ENCODE measurements at regions not wholly inside any gene's neighbourhood (a gene's known extent, or its start where the extent isn't known, plus 50 kb on each side); places are given as distances from the start of the nearest gene placed in this dataset.

GRCh38 chr15:98203872-98204660 lies 243.6 kb downstream of the ARRDC4 start:
- DNase-seq: no peak

- no peak for DNase-seq
These were observed 247.4 kb downstream of the ARRDC4 start for GRCh38 chr15:98207928-98208327.

- DNase-seq: no peak
These were observed 253.0 kb downstream of the ARRDC4 start for GRCh38 chr15:98213346-98213979.

- DNase-seq: no peak
These were observed 255.7 kb downstream of the ARRDC4 start for GRCh38 chr15:98216166-98216565.

DNA sequence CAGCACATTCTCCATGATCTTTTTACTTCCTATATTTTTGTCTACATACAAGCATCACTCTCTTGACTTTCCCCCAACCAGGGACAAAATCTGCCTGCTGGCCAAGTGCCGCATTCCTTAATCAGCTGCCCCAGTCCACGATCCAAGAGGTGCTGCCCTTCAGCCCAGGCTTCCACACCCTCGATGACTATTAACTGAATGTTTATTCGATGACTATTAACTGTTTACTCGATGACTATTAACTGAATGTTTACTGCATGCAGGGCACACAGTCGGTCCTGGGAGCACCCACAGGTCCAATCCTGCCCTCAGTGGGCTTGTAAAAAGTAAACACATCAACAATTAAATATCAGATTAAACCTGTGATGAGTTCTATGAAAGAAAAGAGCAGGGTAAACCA lies 256.9 kb downstream of the ARRDC4 start:
- no peak for DNase-seq

GRCh38 chr15:98221144-98221543 lies 260.6 kb downstream of the ARRDC4 start:
- no peak for DNase-seq

GRCh38 chr15:98221577-98221976 lies 261.1 kb downstream of the ARRDC4 start:
- DNase-seq: no peak

GRCh38 chr15:98226149-98226548 lies 265.6 kb downstream of the ARRDC4 start:
- DNase-seq: no peak

DNA sequence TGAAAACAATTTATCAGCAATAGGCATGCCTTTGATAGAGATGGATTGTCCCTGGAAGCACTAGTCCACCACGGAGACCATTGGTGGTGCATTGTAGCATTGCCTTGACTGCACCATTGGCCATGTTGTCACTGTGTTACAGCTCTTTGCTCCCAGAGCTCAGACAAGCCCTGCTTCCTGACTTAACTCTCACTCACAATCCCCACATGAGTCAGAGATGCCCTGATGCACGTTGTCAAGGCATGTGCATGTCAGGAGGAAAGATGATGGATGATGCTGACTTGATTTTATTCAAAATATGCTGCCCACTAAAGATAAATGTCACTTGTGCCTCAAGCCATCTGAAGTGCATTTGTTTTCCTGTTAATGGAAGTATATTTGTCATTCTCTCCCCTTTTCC lies 266.1 kb downstream of the ARRDC4 start:
- no peak for DNase-seq

DNA sequence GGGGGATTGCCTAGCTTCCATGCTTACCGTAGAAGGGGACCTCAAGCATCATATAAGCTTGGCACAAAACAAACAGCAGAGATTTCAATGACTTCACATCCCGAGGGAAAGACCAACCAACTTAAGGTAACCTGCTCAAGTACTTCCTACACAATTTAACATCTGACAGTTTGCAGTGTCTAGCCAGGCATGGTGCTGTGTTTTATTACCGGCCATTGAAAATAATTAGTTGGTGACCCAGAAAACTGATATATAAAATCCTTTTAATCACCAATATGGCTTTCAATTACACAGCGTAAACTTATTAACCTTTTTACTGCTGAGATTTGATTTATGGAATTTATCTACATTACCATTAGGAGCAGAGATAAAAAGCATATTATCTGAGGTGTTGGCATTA lies 268.3 kb downstream of the ARRDC4 start:
- no peak for DNase-seq

- no peak for DNase-seq
These were observed 270.5 kb downstream of the ARRDC4 start for GRCh38 chr15:98230975-98231374.

- no peak for DNase-seq
These were observed 271.4 kb downstream of the ARRDC4 start for GRCh38 chr15:98231696-98232440.

DNA sequence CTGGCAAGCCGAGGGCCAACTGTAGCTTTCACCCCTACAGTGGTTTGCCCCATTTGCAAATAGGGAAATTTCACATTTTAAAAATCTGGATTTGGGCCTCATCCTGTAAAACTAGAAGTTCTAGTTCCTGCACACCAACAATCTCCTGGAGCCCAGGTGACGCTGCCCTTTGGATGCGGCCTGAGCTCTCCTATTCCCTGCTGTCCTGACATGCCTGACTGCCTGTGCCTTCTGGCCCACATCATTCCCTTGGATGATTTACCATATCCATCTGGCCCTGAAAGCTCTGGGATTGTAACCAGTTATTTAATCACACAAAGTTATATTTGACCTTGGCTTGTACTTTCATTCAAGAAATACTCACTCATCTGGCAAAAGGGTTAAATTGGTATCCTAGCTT lies 272.3 kb downstream of the ARRDC4 start:
- DNase-seq: no peak

GRCh38 chr15:98233873-98234272 lies 273.4 kb downstream of the ARRDC4 start:
- no peak for DNase-seq

DNA sequence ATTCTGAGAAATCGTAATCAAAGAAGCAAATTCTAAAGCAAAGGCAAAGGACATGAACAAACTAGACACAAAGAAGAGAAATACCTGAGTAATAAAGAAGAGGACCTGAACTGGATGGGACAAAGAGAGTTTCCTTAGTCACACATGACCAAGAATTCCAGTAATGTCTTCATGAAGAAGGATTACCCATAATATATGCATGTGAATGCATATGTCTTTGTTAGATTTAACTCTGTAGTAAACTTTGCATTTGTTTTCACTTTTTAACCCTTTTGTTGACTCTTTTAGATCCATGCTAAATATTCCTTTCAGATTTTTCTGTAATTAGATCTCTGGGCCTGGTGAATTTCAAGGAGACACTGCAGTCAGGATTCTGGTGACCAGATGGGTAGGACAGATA lies 279.8 kb downstream of the ARRDC4 start:
- no peak for DNase-seq

GRCh38 chr15:98241032-98241554 lies 280.6 kb downstream of the ARRDC4 start:
- no peak for DNase-seq

- DNase-seq: no peak
These were observed 296.8 kb downstream of the ARRDC4 start for GRCh38 chr15:98257290-98257689.

GRCh38 chr15:98263787-98264186 lies 303.3 kb downstream of the ARRDC4 start:
- no peak for DNase-seq

DNA sequence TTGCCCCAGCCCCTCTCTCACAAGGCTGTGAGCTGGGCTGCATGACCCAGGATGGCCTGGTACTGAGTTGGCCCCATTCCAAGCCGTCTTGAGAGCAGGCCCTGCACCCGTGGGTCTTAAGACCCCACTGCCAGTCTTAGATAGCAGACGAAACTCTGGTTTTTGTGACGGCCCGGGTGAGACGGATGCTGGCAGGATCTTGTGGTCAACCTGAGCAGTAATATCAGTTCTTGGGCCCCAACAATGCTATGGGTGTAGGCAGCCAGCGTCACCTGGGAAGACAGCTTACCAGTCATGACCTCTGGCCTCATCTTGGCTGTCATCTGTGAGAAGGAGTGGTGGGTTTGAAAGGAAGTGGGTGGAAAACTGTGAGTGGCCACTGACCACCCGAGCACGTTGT lies 305.8 kb downstream of the ARRDC4 start:
- DNase-seq: no peak

GRCh38 chr15:98268163-98268562 lies 307.7 kb downstream of the ARRDC4 start:
- no peak for DNase-seq

GRCh38 chr15:98272625-98273024 lies 312.1 kb downstream of the ARRDC4 start:
- DNase-seq: no peak

GRCh38 chr15:98276018-98276417 lies 315.5 kb downstream of the ARRDC4 start:
- DNase-seq: no peak

DNA sequence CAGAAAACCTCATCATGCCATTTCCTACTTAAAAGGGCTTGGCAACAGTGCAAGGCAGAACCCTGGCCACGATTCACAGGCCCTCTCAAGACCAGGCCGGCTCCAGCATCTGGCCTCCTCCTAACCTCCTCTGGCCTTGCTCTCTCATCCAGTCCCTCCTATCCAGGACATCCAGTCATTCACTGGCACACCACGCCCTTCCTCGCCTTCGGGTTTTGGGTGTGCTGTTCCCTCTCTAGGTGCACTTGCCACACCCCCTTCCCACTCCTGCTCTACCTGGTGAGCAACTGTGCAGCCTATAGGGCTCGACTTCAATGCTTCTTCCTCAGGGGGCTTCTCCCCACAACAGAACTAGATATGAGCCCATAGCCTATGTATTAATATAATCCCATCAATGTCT lies 317.1 kb downstream of the ARRDC4 start:
- DNase-seq: no peak
